Choroid plexus epithelial cell (primary cell): ENCODE measurements at regions not wholly inside any gene's neighbourhood (a gene's known extent, or its start where the extent isn't known, plus 50 kb on each side); places are given as distances from the start of the nearest gene placed in this dataset.

ENCODE experiments used
- DNase-seq: peaks from one replicate; pipeline ENCODE4 v3.0.0-alpha.2; 2010; ENCODE audit warnings: low read depth
- H3K4me3 ChIP-seq: 2 replicates; pipeline ENCODE4 v1.5.1; 2011; ENCODE audit warnings: low read depth, mild to moderate bottlenecking, control low read depth, low read length, moderate library complexity
- TF ChIP-seq, protein P1 (sequence below): conservative IDR thresholded peaks from 2 replicates; pipeline ENCODE4 v1.5.1; 2011; ENCODE audit warnings: low read depth, mild to moderate bottlenecking, control low read depth, inconsistent platforms, low read length, moderate library complexity

DNA sequence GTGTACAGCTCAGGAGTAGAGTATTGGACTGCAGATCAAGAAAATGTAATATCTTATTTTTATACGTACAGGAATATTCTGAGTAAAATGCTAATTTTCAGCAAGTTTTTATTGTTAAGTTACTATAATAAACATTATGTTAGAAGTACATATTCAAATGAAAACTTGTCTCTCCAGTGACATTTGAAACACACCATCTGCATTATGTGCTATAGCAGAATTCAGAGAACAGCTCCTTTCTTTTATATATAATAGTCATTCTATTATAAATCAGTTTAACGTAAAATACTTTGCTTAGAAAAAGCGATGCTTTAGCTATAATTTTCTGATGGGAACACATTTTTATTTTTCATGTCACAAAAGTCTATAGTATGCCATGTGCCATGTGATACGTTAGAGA lies 249.0 kb downstream of the PTPRC start:
- H3K4me3 ChIP-seq, result no peak overlapping the region
- DNase-seq, result no peak
- TF ChIP-seq, protein P1, sequence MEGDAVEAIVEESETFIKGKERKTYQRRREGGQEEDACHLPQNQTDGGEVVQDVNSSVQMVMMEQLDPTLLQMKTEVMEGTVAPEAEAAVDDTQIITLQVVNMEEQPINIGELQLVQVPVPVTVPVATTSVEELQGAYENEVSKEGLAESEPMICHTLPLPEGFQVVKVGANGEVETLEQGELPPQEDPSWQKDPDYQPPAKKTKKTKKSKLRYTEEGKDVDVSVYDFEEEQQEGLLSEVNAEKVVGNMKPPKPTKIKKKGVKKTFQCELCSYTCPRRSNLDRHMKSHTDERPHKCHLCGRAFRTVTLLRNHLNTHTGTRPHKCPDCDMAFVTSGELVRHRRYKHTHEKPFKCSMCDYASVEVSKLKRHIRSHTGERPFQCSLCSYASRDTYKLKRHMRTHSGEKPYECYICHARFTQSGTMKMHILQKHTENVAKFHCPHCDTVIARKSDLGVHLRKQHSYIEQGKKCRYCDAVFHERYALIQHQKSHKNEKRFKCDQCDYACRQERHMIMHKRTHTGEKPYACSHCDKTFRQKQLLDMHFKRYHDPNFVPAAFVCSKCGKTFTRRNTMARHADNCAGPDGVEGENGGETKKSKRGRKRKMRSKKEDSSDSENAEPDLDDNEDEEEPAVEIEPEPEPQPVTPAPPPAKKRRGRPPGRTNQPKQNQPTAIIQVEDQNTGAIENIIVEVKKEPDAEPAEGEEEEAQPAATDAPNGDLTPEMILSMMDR, result no peak

DNA sequence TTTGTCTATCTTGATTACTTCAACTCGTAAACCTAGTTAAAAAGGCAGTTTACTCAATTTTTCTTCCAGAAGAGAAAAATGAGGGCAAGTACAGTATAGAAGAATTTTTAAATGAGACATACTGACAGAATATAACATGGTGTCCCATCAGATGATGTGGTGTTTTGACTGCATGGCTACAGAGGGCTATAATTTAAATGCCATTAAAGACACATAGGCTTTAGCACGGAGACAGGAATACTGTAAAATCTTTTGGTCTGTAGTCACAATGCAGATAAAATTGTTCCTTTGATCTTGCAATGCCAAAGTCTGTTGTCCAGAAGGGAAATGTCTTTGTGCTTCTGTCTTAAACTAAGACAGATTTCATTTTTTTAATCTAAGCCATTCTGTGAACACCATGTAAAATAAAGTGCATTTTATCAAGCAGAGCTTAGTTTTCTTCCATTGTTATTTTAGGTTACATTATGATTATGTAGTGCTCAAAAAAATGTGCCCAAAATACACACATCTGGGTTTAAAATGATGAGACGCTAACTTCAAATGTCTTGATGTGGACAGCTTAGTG lies 249.6 kb downstream of the PTPRC start:
- no peak overlapping the region for H3K4me3 ChIP-seq
- no peak for DNase-seq
- TF ChIP-seq, protein P1, result no peak

DNA sequence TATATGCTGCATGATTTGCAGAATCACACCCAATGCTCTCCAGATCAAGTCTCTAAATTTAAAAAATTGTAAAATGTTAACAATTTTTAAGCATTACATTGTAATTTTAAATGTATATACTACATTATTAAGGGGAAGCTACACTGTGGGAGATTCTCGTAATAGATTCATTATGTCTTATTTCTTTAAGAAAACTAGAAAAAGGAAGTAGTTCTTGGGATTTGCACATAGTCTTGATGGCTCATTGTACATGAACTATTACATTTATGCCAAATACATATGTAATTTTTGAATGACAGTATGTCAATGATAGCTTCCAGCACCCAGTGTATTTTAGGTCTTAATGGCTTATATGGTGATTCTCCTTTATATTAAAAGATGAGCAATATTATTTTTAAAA lies 250.3 kb downstream of the PTPRC start:
- TF ChIP-seq, protein P1, result no peak
- no peak for DNase-seq
- H3K4me3 ChIP-seq, result no peak overlapping the region

DNA sequence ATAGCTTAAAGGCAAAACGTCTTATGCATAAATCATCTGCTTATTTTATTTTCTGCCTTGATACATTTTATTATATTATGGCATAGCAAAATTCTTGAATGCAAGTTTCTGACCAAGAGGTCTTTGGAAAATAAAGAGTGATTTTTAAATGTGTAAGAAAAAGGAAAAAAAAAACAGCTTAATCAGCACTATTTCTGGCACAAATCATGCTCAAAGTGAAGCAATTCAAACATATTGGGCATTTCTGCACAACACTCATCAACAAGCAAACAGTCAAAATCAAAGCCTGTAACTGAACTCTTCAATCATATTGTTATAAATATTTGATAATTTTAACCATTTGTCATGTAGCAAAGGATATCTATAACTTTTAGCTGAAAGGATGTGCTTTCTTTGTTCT lies 250.9 kb downstream of the PTPRC start:
- TF ChIP-seq, protein P1, result no peak
- no peak for DNase-seq
- no peak overlapping the region for H3K4me3 ChIP-seq

DNA sequence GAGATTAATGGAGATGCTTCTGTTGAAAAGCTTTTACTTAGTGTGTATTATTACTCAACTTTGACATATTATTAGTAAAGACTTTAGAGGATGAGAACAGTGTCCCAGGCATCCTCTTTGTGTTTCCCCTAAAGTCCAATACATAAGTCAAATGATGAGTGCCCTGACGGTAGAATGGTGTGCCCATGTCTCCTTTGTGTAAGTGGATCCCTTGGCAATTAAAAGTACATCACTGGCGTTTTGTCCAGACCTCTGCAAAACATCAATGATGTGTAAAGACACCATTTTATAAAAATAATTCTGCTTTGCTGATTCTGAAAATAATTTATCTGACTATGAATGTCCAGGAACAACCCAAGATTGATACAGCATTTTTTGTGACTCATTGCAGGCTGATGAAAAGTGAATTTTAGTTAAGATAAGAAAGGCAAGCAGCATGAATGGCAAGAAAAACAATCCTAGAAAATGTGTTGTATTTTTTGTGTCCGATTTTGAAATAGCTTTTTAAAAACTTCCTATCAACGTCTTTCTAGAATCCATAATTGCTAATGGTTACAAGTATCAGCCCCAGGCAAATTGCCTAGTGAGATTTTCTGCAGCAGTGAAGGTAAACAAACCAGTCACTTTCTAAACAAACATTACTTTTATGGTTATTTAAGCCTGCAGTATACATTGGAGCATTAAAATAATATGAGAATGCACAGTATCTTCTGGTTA lies 251.5 kb downstream of the PTPRC start:
- H3K4me3 ChIP-seq, result no peak overlapping the region
- TF ChIP-seq, protein P1, result no peak
- peak; percentile 60 for DNase-seq

DNA sequence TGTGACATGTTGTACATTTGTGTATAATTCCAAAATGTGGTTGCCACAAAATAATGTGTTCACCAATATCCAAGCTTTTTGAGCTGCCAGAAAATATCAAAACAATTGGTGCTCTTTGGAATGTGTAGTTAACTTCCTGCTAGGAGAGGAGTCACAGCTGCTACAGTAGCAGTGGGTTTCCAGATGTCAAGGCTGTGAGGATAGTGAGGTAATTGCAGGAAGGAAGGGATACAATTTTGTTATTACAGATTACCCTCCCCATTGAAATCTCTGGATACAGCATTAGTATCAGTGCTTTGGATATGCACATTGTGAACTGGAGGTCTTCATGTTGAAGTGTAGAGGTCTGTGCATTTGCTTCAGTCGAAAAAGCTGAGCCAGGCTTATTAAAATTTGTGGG lies 253.2 kb downstream of the PTPRC start:
- TF ChIP-seq, protein P1, result no peak

DNA sequence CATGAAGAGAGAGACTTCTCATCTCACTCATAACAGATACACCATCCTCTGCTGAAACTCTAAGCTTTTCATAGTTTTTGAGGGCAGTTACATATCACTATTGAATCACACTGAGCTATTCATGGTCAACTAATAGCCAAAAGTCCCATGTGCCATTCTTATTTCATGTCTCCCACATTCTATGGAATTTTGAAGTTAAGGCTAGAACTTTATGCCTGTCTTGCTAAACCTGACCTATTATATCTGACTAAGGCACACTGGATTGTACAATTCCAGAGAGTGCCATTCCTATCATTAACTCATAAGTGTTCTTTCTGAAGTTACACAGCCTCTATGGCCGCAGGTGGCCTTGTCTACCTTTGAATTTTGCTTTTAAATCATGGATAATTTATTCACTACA lies 254.3 kb downstream of the PTPRC start:
- TF ChIP-seq, protein P1, result no peak

More for the DNA sequence above, 253.2 kb downstream of the PTPRC start:
- H3K4me3 ChIP-seq, result no peak overlapping the region
- peak; percentile 86 for DNase-seq

More for the DNA sequence above, 254.3 kb downstream of the PTPRC start:
- DNase-seq, result peak; percentile 22
- no peak overlapping the region for H3K4me3 ChIP-seq
